Neural progenitor cell (in vitro differentiated cells): ENCODE measurements at regions not wholly inside any gene's neighbourhood (a gene's known extent, or its start where the extent isn't known, plus 50 kb on each side); places are given as distances from the start of the nearest gene placed in this dataset.

Experiments used
- EZH2 ChIP-seq: fragments of 200-600 bp; sonication (generic); IDR thresholded peaks from 2 replicates; pipeline ENCODE4 v1.6.1; 2017; ENCODE audit warnings: antibody characterized with exemption, mild to moderate bottlenecking, moderate library complexity
- EZH2phosphoT487 ChIP-seq: fragments of 200-600 bp; sonication (generic); IDR thresholded peaks from 2 replicates; pipeline ENCODE4 v1.6.1; 2017; ENCODE audit warnings: antibody characterized with exemption
- TF ChIP-seq, protein P1 (sequence below): fragments of 200-600 bp; sonication (generic); IDR thresholded peaks from 2 replicates; pipeline ENCODE4 v1.5.1; 2017; ENCODE audit warnings: antibody characterized with exemption, mild to moderate bottlenecking

DNA sequence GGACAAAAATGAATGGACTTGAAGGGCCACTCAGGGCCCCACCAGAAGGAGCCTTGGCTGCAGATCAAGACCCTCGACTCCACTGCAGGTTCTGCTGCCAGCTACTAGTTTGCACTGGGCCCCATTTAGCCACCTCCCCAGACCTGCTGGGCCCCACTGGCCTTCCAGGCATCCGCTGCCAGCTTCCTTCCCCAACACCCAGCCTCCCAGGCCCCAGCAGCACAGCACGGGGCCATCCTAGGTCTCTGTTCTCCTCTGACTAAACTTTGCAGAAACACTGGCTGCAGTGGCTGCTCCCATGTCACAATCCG, 277.4 kb upstream of the KLF14 start:
- TF ChIP-seq, protein P1, sequence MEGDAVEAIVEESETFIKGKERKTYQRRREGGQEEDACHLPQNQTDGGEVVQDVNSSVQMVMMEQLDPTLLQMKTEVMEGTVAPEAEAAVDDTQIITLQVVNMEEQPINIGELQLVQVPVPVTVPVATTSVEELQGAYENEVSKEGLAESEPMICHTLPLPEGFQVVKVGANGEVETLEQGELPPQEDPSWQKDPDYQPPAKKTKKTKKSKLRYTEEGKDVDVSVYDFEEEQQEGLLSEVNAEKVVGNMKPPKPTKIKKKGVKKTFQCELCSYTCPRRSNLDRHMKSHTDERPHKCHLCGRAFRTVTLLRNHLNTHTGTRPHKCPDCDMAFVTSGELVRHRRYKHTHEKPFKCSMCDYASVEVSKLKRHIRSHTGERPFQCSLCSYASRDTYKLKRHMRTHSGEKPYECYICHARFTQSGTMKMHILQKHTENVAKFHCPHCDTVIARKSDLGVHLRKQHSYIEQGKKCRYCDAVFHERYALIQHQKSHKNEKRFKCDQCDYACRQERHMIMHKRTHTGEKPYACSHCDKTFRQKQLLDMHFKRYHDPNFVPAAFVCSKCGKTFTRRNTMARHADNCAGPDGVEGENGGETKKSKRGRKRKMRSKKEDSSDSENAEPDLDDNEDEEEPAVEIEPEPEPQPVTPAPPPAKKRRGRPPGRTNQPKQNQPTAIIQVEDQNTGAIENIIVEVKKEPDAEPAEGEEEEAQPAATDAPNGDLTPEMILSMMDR, result no peak
- TF ChIP-seq EZH2phosphoT487 (no peak), EZH2 (no peak)
